ENCODE measurements at regions not wholly inside any gene's neighbourhood (a gene's known extent, or its start where the extent isn't known, plus 50 kb on each side); places are given as distances from the start of the nearest gene placed in this dataset.

DNA sequence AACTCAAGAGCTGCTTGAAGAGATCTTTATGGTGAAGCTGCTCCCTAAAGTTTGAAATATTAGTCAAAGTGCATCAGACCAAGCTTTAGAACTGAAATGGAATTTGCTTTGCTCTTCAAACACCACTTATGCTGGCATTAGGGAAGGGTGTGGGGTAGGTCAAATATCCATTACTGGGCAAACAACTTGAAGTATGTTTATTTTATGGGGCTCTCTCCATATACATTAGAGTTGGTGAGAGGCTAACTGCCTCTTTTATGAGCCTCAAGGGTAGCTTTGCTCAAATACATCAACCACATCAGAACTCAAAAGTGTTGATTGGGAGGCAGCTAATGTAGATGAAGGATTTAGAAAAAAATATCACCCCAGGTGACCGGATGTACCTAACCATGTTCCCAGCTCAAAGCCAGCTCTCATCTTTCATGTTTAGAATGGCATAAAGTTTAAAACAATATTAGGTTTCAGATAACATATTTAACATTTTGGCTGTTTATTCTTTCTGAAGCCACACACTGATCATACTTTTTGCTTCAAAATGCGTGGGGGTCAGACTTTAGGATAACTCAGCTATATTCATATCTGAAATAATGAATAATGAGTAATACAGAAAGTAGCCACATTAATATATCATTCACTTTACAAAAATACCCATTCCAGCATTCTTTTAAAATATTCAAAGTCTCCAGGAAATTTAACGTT, 318.6 kb downstream of the PTEN start:
- Histone ChIP-seq H3K4me3 (ENCODE audit: low read length) (no peak overlapping the region), H3K36me3 (ENCODE audit: control insufficient read depth, insufficient read depth, low read length) (no peaks in the 10 kb centered on the region), H3K4me1 (ENCODE audit: control insufficient read depth, insufficient read depth, low read length) (no peaks in the 10 kb centered on the region), H3K27me3 (ENCODE audit: control insufficient read depth, insufficient read depth, low read length) (no peaks in the 10 kb centered on the region), H3K27ac (ENCODE audit: low read length) (no peak overlapping the region), H3K9me3 (replicated peaks; ENCODE audit: control insufficient read depth, low read depth, low read length) (no peaks in the 10 kb centered on the region)
- no peak for DNase-seq
- no CpG with 5 or more reads among the region's 3 CpGs for WGBS (ENCODE audit: insufficient coverage)

DNA sequence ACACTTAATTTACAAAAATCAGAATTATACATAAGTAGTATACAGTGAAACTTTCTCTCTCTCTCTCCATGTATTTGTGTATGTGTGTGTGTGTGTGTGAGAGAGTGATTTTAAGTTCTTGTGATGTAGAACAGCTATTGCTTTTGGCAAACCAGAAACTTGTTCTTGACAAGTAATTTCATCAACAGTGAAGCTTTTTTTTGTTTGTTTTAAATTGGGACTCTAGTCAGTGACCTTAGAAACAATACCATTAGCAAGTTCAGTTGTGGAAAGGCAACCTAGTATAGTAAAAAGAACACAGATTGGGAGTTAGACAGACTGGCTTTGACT, 319.1 kb downstream of the PTEN start:
- Histone ChIP-seq H3K4me1 (ENCODE audit: control insufficient read depth, insufficient read depth, low read length) (no peaks in the 10 kb centered on the region), H3K9me3 (replicated peaks; ENCODE audit: control insufficient read depth, low read depth, low read length) (no peaks in the 10 kb centered on the region), H3K27me3 (ENCODE audit: control insufficient read depth, insufficient read depth, low read length) (no peaks in the 10 kb centered on the region), H3K36me3 (ENCODE audit: control insufficient read depth, insufficient read depth, low read length) (no peaks in the 10 kb centered on the region), H3K27ac (ENCODE audit: low read length) (no peak overlapping the region), H3K4me3 (ENCODE audit: low read length) (no peak overlapping the region)
- DNase-seq, result no peak

DNA sequence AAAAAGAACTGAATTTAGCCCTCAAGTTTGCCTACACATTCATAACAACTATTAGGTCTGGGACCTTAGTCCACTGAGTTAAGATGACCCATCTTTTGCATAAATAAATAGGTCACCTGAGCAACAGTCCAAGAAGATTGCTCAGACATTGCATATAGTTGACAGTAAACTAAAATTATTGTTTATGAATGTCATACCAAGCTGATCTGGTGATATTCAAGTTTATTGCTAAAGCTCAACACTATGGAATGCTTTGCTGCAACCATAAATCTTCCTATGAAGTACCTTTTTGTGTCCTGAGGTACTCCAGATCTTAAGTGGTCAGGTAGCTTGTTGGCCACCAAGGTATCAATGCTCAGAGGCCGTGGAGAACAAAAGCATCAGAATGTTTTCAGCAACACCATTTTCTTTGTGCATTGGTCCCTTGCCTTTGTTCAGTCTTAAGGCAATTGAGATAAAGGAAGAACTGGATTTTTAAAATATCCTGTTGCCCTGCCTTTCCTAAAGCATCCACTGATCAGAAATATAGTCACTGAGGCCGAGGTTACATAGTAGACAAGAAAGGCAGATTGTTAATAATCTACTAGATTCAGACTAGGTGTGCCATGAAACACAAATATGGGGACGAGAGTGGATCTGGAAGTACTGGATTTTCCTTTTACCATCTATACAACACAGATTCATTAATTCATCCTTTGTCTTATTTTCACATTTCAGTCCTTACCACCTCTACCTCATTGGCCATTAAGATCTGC, 321.3 kb downstream of the PTEN start:
- Histone ChIP-seq H3K4me1 (ENCODE audit: control insufficient read depth, insufficient read depth, low read length) (no peaks in the 10 kb centered on the region), H3K4me3 (ENCODE audit: low read length) (no peak overlapping the region), H3K36me3 (ENCODE audit: control insufficient read depth, insufficient read depth, low read length) (no peaks in the 10 kb centered on the region), H3K27ac (ENCODE audit: low read length) (no peak overlapping the region), H3K9me3 (replicated peaks; ENCODE audit: control insufficient read depth, low read depth, low read length) (no peaks in the 10 kb centered on the region), H3K27me3 (ENCODE audit: control insufficient read depth, insufficient read depth, low read length) (no peaks in the 10 kb centered on the region)
- no CpG with 5 or more reads among the region's 3 CpGs for WGBS (ENCODE audit: insufficient coverage)
- no peak for DNase-seq

DNA sequence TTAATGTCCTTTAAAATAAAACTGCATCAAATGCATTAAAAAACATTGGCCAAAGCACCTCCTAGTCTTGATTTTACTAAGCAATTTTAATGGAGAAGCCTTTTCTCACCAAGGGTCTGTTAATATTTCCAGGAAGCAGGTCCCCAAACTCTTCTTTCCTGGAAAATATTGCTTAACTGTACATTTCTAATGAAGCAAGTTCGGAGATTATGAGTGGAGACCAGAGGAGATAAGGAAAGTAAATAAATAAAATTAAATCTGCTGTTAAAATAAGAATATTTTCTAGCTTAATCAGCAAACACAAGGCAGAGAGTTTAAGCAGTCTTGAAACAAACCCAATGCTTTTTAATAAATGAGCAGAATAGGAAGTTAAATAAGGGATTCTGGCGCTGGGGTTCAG, 322.4 kb downstream of the PTEN start:
- H3K27ac ChIP-seq (ENCODE audit: low read length), result no peak overlapping the region
- H3K9me3 ChIP-seq (replicated peaks; ENCODE audit: control insufficient read depth, low read depth, low read length), result no peaks in the 10 kb centered on the region
- no peaks in the 10 kb centered on the region for H3K36me3 ChIP-seq (ENCODE audit: control insufficient read depth, insufficient read depth, low read length)
- H3K4me1 ChIP-seq (ENCODE audit: control insufficient read depth, insufficient read depth, low read length), result peaks cover 9% of the 10 kb centered on the region
- WGBS (ENCODE audit: insufficient coverage), result no CpG with 5 or more reads among the region's 2 CpGs
- H3K4me3 ChIP-seq (ENCODE audit: low read length), result no peak overlapping the region
- no peak for DNase-seq
- no peaks in the 10 kb centered on the region for H3K27me3 ChIP-seq (ENCODE audit: control insufficient read depth, insufficient read depth, low read length)

DNA sequence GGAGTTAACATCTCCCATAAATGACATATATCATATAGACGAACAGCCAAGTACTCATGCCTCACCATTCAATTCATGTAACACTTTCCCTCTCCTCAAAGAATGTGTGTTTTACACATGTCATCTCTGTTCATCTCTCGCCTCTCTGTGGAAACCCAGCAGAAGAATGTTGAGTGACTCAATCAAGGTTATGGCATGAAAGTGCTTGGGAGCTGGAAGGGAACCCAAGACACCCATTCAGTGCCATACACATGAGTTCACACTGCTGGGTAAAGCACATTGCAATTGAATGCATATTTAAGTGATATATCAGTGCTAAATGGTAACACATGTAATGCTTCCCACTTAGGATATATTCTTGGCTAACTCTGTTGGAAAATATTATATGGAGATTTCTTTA, 322.9 kb downstream of the PTEN start:
- no peaks in the 10 kb centered on the region for H3K27me3 ChIP-seq (ENCODE audit: control insufficient read depth, insufficient read depth, low read length)
- peaks cover 12% of the 10 kb centered on the region for H3K4me1 ChIP-seq (ENCODE audit: control insufficient read depth, insufficient read depth, low read length)
- H3K36me3 ChIP-seq (ENCODE audit: control insufficient read depth, insufficient read depth, low read length), result no peaks in the 10 kb centered on the region
- H3K27ac ChIP-seq (ENCODE audit: low read length), result no peak overlapping the region
- peak; percentile 41 for DNase-seq
- H3K4me3 ChIP-seq (ENCODE audit: low read length), result no peak overlapping the region
- H3K9me3 ChIP-seq (replicated peaks; ENCODE audit: control insufficient read depth, low read depth, low read length), result no peaks in the 10 kb centered on the region
- WGBS (ENCODE audit: insufficient coverage), result no CpG with 5 or more reads among the region's 2 CpGs

GRCh38 chr10:88187472-88187871, 324.0 kb downstream of the PTEN start:
- no peaks in the 10 kb centered on the region for H3K36me3 ChIP-seq (ENCODE audit: control insufficient read depth, insufficient read depth, low read length)
- no peak overlapping the region for H3K4me3 ChIP-seq (ENCODE audit: low read length)
- WGBS (ENCODE audit: insufficient coverage), result no CpG with 5 or more reads among the region's 2 CpGs
- H3K27me3 ChIP-seq (ENCODE audit: control insufficient read depth, insufficient read depth, low read length), result no peaks in the 10 kb centered on the region
- H3K9me3 ChIP-seq (replicated peaks; ENCODE audit: control insufficient read depth, low read depth, low read length), result no peaks in the 10 kb centered on the region
- no peak overlapping the region for H3K27ac ChIP-seq (ENCODE audit: low read length)
- peaks cover 14% of the 10 kb centered on the region for H3K4me1 ChIP-seq (ENCODE audit: control insufficient read depth, insufficient read depth, low read length)
- no peak for DNase-seq

DNA sequence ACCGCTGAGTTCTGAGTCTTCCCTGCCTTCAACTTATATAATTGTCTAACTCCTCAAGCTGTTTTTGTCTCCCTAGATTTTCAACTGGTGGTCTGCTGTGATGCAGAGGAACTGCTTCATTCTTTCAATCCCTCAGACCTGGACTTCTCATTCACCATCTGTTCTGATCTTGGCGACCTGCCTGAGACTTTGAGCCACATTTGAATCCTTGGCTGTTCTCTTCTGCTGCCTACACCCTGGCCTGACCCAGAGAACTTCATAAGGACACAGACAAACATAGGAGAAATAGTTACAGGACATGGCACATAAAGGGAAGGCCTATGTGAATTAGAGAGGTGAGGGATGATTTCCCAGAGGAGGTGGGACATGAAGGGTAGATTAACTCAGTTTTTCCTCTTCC, 326.7 kb downstream of the PTEN start:
- Histone ChIP-seq H3K27me3 (ENCODE audit: control insufficient read depth, insufficient read depth, low read length) (no peaks in the 10 kb centered on the region), H3K4me1 (ENCODE audit: control insufficient read depth, insufficient read depth, low read length) (peaks cover 16% of the 10 kb centered on the region), H3K36me3 (ENCODE audit: control insufficient read depth, insufficient read depth, low read length) (no peaks in the 10 kb centered on the region), H3K27ac (ENCODE audit: low read length) (no peak overlapping the region), H3K9me3 (replicated peaks; ENCODE audit: control insufficient read depth, low read depth, low read length) (no peaks in the 10 kb centered on the region), H3K4me3 (ENCODE audit: low read length) (no peak overlapping the region)
- WGBS (ENCODE audit: insufficient coverage), result 100% methylated on average over 1 of the region's 2 CpGs
- DNase-seq, result peak; percentile 48

DNA sequence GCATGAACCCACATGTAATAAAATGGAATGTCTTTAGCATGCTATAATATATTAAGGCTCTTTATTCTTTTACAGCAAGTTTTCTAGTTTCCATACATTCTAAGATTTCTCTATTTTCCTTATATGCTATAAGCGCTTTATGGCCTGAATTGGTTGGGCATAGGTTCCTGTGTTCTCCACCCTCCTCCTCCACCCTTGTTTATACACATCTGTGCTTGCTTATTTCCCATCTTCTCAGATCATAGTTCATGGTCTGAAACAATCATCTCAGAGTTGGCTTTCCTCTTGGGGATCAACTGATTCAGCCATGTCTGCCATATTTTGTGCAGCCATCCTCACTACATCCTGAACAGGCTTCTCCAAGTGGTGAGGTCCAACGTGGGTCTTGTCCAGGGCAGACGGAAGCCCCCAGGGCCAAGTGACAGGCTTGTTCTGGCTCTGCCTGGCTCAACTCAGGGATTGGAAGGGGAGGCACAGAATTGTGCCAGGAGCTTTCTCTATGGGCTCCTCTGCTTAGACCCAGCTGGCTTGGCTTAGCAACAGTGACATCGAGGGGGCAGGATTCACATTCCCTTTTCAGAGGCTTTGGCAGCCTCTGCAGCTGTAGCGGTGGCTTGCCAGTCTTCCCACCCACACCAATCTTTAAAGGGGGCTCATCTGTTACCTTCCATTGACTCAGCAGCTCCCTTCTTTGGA, 327.3 kb downstream of the PTEN start:
- Histone ChIP-seq H3K27ac (ENCODE audit: low read length) (no peak overlapping the region), H3K4me3 (ENCODE audit: low read length) (no peak overlapping the region), H3K9me3 (replicated peaks; ENCODE audit: control insufficient read depth, low read depth, low read length) (no peaks in the 10 kb centered on the region), H3K36me3 (ENCODE audit: control insufficient read depth, insufficient read depth, low read length) (no peaks in the 10 kb centered on the region), H3K4me1 (ENCODE audit: control insufficient read depth, insufficient read depth, low read length) (peaks cover 20% of the 10 kb centered on the region), H3K27me3 (ENCODE audit: control insufficient read depth, insufficient read depth, low read length) (no peaks in the 10 kb centered on the region)
- DNase-seq, result peak; percentile 69
- WGBS (ENCODE audit: insufficient coverage), result 83% methylated on average over 2 of the region's 5 CpGs

- Histone ChIP-seq H3K9me3 (replicated peaks; ENCODE audit: control insufficient read depth, low read depth, low read length) (peaks cover 4% of the 10 kb centered on the region), H3K4me1 (ENCODE audit: control insufficient read depth, insufficient read depth, low read length) (peaks cover 20% of the 10 kb centered on the region), H3K36me3 (ENCODE audit: control insufficient read depth, insufficient read depth, low read length) (no peaks in the 10 kb centered on the region), H3K27me3 (ENCODE audit: control insufficient read depth, insufficient read depth, low read length) (no peaks in the 10 kb centered on the region), H3K4me3 (ENCODE audit: low read length) (no peak overlapping the region), H3K27ac (ENCODE audit: low read length) (no peak overlapping the region)
- no peak for DNase-seq
- WGBS (ENCODE audit: insufficient coverage), result 63% methylated on average over 6 of the region's 7 CpGs
Observed at GRCh38 chr10:88193018-88193417, 329.6 kb downstream of the PTEN start.

DNA sequence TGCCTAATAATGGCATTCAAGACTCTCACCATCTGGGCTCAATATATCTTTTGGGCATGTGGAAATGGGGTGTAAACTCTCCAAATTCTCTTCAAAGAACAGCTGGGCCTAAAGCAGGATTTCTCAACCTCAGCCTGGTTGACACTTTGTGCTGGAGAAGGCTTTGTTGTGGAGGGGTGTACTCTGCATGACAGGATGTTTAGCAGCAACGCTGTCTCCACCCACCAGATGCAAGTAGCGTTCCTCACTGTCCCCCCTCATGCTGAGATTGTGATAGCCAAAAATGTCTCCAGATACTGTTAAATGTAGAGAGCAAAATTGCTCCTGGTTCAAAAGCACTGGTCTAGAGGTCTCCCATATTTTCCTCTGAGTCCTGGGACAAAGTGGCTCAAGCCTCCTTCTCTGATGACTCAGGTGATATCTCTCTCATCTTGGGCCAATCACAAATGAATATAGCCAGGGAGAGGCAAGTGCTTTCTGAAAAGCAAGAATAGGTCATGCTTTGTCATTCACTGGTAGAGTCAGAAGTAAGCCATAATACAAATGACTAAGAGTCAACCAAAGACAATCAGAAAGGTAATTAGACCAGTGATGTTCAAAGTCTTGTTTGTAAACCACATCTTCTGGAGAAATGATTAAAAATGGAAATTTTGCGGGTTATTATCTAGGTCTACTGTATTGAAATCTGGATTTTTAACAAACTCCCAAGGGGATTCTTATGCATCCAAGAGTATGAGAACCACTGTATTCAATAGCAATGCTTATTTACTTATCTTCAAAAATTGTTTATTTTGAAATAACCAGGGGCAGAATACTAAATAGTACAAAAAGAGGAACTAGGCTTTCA, 330.8 kb downstream of the PTEN start:
- no peak overlapping the region for H3K27ac ChIP-seq (ENCODE audit: low read length)
- peaks cover 20% of the 10 kb centered on the region for H3K4me1 ChIP-seq (ENCODE audit: control insufficient read depth, insufficient read depth, low read length)
- peaks cover 5% of the 10 kb centered on the region for H3K9me3 ChIP-seq (replicated peaks; ENCODE audit: control insufficient read depth, low read depth, low read length)
- no peaks in the 10 kb centered on the region for H3K27me3 ChIP-seq (ENCODE audit: control insufficient read depth, insufficient read depth, low read length)
- no peaks in the 10 kb centered on the region for H3K36me3 ChIP-seq (ENCODE audit: control insufficient read depth, insufficient read depth, low read length)
- H3K4me3 ChIP-seq (ENCODE audit: low read length), result no peak overlapping the region
- no CpG with 5 or more reads among the region's 3 CpGs for WGBS (ENCODE audit: insufficient coverage)
- no peak for DNase-seq

Measured in muscle of leg (tissue), 3 donors.